NB4 (cell line): ENCODE measurements at regions not wholly inside any gene's neighbourhood (a gene's known extent, or its start where the extent isn't known, plus 50 kb on each side); places are given as distances from the start of the nearest gene placed in this dataset.

Experiments used
- DNase-seq: peaks from one replicate; pipeline ENCODE4 v3.0.0; 2010; ENCODE audit warnings: low read depth
- H3K4me3 ChIP-seq: one replicate; pipeline ENCODE4 v1.5.1; 2011; ENCODE audit warnings: mild to moderate bottlenecking, low read depth, low read length, moderate library complexity
- CTCF ChIP-seq: IDR thresholded peaks from one replicate; pipeline ENCODE4 v1.5.1; 2012; ENCODE audit warnings: low read depth, low read length
- MAX ChIP-seq: IDR thresholded peaks from 2 replicates; pipeline ENCODE4 v1.6.1; 2011; ENCODE audit warnings: low read depth, low read length
- MYC ChIP-seq: IDR thresholded peaks from 2 replicates; pipeline ENCODE4 v1.6.1; 2011; ENCODE audit warnings: low read depth, low read length
- POLR2A ChIP-seq: IDR thresholded peaks from 2 replicates; pipeline ENCODE4 v1.6.1; 2011; ENCODE audit warnings: mild to moderate bottlenecking; ENCODE audit not compliant: insufficient read length; ENCODE audit errors: extremely low read depth

GRCh38 chr11:107180236-107180635 lies 162.0 kb upstream of the GUCY1A2 start:
- no peak overlapping the region for H3K4me3 ChIP-seq
- no peak for DNase-seq
- TF ChIP-seq MAX = no peak
- TF ChIP-seq CTCF = no peak
- TF ChIP-seq MYC = no peak
- TF ChIP-seq POLR2A = no peak

GRCh38 chr11:107179829-107180228 lies 161.6 kb upstream of the GUCY1A2 start:
- peak; percentile 19 for DNase-seq
- no peak overlapping the region for H3K4me3 ChIP-seq
- no peak for TF ChIP-seq CTCF
- no peak for TF ChIP-seq POLR2A
- TF ChIP-seq MAX = no peak
- no peak for TF ChIP-seq MYC

- DNase-seq = no peak
- H3K4me3 ChIP-seq = no peak overlapping the region
- TF ChIP-seq CTCF = no peak
- no peak for TF ChIP-seq MAX
- no peak for TF ChIP-seq POLR2A
- no peak for TF ChIP-seq MYC
Observed at GRCh38 chr11:107177106-107177477, 158.8 kb upstream of the GUCY1A2 start.

- no peak overlapping the region for H3K4me3 ChIP-seq
- TF ChIP-seq POLR2A = no peak
- TF ChIP-seq MYC = no peak
- no peak for TF ChIP-seq MAX
- TF ChIP-seq CTCF = no peak
- no peak for DNase-seq
Observed at GRCh38 chr11:107176148-107177105, 158.2 kb upstream of the GUCY1A2 start.

GRCh38 chr11:107174856-107175255 lies 156.6 kb upstream of the GUCY1A2 start:
- no peak for DNase-seq
- no peak overlapping the region for H3K4me3 ChIP-seq
- TF ChIP-seq CTCF (no peak), MYC (no peak), MAX (no peak), POLR2A (no peak)
